ENCODE measurements at regions not wholly inside any gene's neighbourhood (a gene's known extent, or its start where the extent isn't known, plus 50 kb on each side); places are given as distances from the start of the nearest gene placed in this dataset.

DNA sequence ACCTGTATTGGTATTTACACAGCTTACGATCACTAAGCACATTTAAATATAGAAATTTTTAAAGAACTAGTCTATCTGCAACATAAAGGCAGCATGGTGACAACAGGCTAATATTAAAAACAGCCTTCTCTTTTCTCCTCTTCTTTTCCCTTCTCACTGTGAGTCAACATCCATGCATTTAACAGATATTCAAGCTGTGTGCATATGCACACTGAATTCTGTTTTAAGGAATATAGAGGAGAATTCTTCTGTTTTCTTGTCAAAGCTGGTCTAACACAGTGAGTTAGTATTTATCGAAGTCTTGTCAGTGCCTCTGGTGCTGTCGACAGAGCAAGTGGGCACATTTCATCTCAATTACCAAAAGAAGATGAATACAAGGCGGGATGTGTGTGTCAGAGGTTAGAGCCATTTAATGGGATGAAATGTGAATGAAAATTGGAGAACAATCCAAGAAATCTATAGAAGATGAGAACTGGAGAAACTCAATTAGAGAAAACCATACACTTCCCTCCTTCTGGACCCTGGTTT lies 282.3 kb downstream of the FAT3 start:
- WGBS (ENCODE audit: low lambda C conversion rate) = 84% methylated on average over 4 of the region's 4 CpGs
- Histone ChIP-seq H4K20me1 (ENCODE audit: insufficient read depth) (no peaks in the 10 kb centered on the region), H3K27ac (ENCODE audit: low read depth in 2 of 2, low read length in 1 of 2) (no peak overlapping the region), H3K9me3 (no peaks in the 10 kb centered on the region), H3K4me3 (ENCODE audit: low read depth in 2 of 2, low read length in 1 of 2) (no peak overlapping the region), H3F3A (replicated peaks; ENCODE audit: insufficient read depth) (no peaks in the 10 kb centered on the region), H3K27me3 (ENCODE audit: insufficient read depth) (no peaks in the 10 kb centered on the region), H3K4me1 (ENCODE audit: control insufficient read depth in 1 of 2, insufficient read depth in 2 of 2, low read depth in 1 of 2, low read length in 1 of 2) (no peaks in the 10 kb centered on the region), H3K9me2 (no peaks in the 10 kb centered on the region), H3K36me3 (replicated peaks in 1 of 2; ENCODE audit: control insufficient read depth in 1 of 2, insufficient read depth in 2 of 2, low read length in 1 of 2) (no peaks in the 10 kb centered on the region), H3K4me2 (no peak overlapping the region), H3K79me2 (ENCODE audit: insufficient read depth) (no peaks in the 10 kb centered on the region), H3K9ac (no peak overlapping the region), H2AFZ (ENCODE audit: low read depth) (no peak overlapping the region)
- ChIA-PET POLR2A (no interaction called here), CTCF (no interaction called here)
- DNase-seq = no peak
- TF ChIP-seq FOSL2 (IDR thresholded peaks at IDR 0.05; ENCODE audit: borderline replicate concordance, low read depth) = no peak
- no peak for TF ChIP-seq RXRA (IDR thresholded peaks at IDR 0.05; ENCODE audit: borderline replicate concordance, low read depth)
- TF ChIP-seq RAD21 (IDR thresholded peaks at IDR 0.05; ENCODE audit: low read length) = no peak
- no peak for TF ChIP-seq YY1 (IDR thresholded peaks at IDR 0.05; ENCODE audit: low read depth)

DNA sequence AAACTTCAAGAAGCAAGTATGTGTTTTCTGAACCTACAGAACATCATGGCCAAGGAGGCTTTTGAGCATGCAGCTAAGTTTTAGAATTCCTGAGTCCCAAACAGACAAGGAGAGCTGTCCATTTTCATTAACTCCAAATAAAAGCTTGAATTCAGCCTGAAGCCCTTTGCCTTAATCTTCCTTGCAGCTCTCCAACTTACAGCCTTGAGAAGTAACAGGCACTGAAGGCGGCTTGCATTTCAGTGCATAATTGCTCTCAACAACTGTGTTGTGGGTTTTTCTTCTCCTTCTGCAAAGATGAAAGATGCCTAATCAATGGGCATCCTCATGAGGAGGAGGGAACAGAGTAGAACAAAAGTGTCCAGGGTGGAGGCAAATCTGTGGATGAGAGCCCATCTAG lies 286.0 kb downstream of the FAT3 start:
- H3K4me2 ChIP-seq = no peak overlapping the region
- ChIA-PET POLR2A (no interaction called here), CTCF (interaction anchor here (0.9 to 1.3 kb wide), 2 partner anchors 16 to 376 kb away, joined by 3 read pairs; no protein-coding TSS in a partner anchor)
- H3K4me3 ChIP-seq (ENCODE audit: low read depth in 2 of 2, low read length in 1 of 2) = no peak overlapping the region
- no peaks in the 10 kb centered on the region for H3K9me3 ChIP-seq
- no peaks in the 10 kb centered on the region for H3K79me2 ChIP-seq (ENCODE audit: insufficient read depth)
- no peaks in the 10 kb centered on the region for H3K4me1 ChIP-seq (ENCODE audit: control insufficient read depth in 1 of 2, insufficient read depth in 2 of 2, low read depth in 1 of 2, low read length in 1 of 2)
- H3K36me3 ChIP-seq (replicated peaks in 1 of 2; ENCODE audit: control insufficient read depth in 1 of 2, insufficient read depth in 2 of 2, low read length in 1 of 2) = no peaks in the 10 kb centered on the region
- no peaks in the 10 kb centered on the region for H3K27me3 ChIP-seq (ENCODE audit: insufficient read depth)
- TF ChIP-seq ELF1 (IDR thresholded peaks at IDR 0.05) (no peak), NFIC (IDR thresholded peaks at IDR 0.05; ENCODE audit: borderline replicate concordance) (no peak), YY1 (IDR thresholded peaks at IDR 0.05; ENCODE audit: low read depth) (no peak), GATA2 (CRISPR knock-in tag; IDR thresholded peaks at IDR 0.05) (no peak), MXI1 (IDR thresholded peaks at IDR 0.05; ENCODE audit: low read depth, low read length) (no peak), TCF12 (IDR thresholded peaks at IDR 0.05) (no peak), POLR2AphosphoS5 (IDR thresholded peaks at IDR 0.05; ENCODE audit: low read depth, low read length) (no peak), SIN3A (IDR thresholded peaks at IDR 0.05; ENCODE audit: borderline replicate concordance, low read depth, low read length) (no peak), TAF1 (IDR thresholded peaks at IDR 0.05; ENCODE audit: borderline replicate concordance, low read depth, low read length) (no peak), GABPA (IDR thresholded peaks at IDR 0.05; ENCODE audit: low read depth) (no peak), NRF1 (IDR thresholded peaks at IDR 0.05; ENCODE audit: low read depth, low read length) (no peak), RXRA (IDR thresholded peaks at IDR 0.05; ENCODE audit: borderline replicate concordance, low read depth) (no peak), CHD2 (IDR thresholded peaks at IDR 0.05; ENCODE audit: low read length, partially characterized antibody) (no peak), FOXM1 (IDR thresholded peaks at IDR 0.05; ENCODE audit: low read depth) (no peak), TEAD4 (IDR thresholded peaks at IDR 0.05; ENCODE audit: borderline replicate concordance, insufficient read depth) (no peak)
- TF ChIP-seq, protein P1, sequence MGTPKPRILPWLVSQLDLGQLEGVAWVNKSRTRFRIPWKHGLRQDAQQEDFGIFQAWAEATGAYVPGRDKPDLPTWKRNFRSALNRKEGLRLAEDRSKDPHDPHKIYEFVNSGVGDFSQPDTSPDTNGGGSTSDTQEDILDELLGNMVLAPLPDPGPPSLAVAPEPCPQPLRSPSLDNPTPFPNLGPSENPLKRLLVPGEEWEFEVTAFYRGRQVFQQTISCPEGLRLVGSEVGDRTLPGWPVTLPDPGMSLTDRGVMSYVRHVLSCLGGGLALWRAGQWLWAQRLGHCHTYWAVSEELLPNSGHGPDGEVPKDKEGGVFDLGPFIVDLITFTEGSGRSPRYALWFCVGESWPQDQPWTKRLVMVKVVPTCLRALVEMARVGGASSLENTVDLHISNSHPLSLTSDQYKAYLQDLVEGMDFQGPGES (IDR thresholded peaks at IDR 0.05; ENCODE audit: low read depth, low read length) = no peak
- TF ChIP-seq, protein P2, sequence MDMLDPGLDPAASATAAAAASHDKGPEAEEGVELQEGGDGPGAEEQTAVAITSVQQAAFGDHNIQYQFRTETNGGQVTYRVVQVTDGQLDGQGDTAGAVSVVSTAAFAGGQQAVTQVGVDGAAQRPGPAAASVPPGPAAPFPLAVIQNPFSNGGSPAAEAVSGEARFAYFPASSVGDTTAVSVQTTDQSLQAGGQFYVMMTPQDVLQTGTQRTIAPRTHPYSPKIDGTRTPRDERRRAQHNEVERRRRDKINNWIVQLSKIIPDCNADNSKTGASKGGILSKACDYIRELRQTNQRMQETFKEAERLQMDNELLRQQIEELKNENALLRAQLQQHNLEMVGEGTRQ (IDR thresholded peaks at IDR 0.05; ENCODE audit: borderline replicate concordance, low read depth, low read length) = no peak
- TF ChIP-seq, protein P3, sequence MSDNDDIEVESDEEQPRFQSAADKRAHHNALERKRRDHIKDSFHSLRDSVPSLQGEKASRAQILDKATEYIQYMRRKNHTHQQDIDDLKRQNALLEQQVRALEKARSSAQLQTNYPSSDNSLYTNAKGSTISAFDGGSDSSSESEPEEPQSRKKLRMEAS (IDR thresholded peaks at IDR 0.05; ENCODE audit: low read depth) = no peak
- H3F3A ChIP-seq (replicated peaks; ENCODE audit: insufficient read depth) = no peaks in the 10 kb centered on the region
- no peaks in the 10 kb centered on the region for H4K20me1 ChIP-seq (ENCODE audit: insufficient read depth)
- no peak overlapping the region for H2AFZ ChIP-seq (ENCODE audit: low read depth)
- H3K27ac ChIP-seq (ENCODE audit: low read depth in 2 of 2, low read length in 1 of 2) = no peak overlapping the region
- DNase-seq = no peak
- 100% methylated on average over 1 of the region's 1 CpG for WGBS (ENCODE audit: low lambda C conversion rate)
- H3K9me2 ChIP-seq = no peaks in the 10 kb centered on the region
- no peak overlapping the region for H3K9ac ChIP-seq

Data from SK-N-SH (cell line).